ENCODE measurements at regions not wholly inside any gene's neighbourhood (a gene's known extent, or its start where the extent isn't known, plus 50 kb on each side); places are given as distances from the start of the nearest gene placed in this dataset.

- DNase-seq (ENCODE audit: low read depth), result no peak
Observed at GRCh38 chr22:27541836-27542235, 259.7 kb downstream of the MN1 start.

DNA sequence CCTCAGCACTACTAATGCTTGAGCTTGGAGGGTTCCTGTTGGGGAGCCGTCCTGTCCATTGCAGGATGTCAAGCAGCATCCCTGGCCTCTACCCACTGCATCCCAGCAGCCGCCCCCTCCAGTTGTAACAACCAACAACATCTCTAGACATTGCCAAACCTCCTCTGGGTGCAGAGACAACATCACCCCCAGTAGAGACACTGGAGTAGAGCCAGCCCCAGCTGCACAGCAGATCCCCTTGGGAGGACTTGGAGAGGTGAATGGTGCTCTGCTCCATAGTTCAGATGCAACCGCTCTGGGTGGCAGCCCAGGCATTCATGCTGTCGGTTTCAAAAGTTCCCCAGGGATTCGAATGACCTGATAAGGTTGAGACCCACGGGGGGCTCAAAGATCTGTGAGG is 259.0 kb downstream of the MN1 start:
- no peak for DNase-seq (ENCODE audit: low read depth)

DNA sequence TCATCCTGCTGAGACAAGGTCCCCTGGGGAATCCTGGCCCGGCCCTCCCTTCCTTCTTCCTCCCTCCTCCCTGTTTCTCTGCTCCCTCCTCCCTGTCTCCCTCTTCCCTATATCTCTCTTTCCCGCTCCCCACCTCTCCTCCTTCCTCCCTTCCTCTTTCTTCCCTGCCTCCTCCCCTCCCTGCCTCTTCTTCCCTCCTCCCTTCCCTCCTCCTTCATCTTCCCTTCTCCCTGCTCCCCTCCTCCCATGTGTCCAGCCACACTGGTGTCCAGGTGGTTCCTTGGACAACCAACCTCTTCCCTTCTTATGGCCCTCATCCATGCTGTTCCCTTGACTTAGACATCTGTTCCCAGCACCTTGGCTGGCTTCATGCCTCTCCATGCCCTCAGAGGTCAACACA is 258.1 kb downstream of the MN1 start:
- DNase-seq (ENCODE audit: low read depth), result no peak

DNA sequence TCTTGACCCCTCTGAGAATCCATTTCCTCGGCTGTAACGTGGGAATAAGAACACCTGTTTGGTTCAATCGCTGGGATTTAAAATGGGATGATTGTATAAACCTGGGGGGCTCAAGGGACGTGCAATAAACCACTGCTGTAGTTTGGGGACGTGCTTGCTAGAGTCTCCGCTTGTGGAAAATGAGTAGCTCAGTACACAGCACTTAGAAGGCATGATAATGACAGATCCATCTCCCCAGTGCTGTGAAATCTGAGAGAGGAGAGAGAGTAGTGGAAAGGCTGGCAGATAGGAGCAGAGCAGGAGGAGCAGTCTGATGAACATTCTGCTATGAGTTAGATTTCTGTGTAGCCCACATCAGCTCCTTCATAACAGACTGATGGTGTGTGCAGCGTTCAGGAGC is 256.5 kb downstream of the MN1 start:
- DNase-seq (ENCODE audit: low read depth), result no peak

DNA sequence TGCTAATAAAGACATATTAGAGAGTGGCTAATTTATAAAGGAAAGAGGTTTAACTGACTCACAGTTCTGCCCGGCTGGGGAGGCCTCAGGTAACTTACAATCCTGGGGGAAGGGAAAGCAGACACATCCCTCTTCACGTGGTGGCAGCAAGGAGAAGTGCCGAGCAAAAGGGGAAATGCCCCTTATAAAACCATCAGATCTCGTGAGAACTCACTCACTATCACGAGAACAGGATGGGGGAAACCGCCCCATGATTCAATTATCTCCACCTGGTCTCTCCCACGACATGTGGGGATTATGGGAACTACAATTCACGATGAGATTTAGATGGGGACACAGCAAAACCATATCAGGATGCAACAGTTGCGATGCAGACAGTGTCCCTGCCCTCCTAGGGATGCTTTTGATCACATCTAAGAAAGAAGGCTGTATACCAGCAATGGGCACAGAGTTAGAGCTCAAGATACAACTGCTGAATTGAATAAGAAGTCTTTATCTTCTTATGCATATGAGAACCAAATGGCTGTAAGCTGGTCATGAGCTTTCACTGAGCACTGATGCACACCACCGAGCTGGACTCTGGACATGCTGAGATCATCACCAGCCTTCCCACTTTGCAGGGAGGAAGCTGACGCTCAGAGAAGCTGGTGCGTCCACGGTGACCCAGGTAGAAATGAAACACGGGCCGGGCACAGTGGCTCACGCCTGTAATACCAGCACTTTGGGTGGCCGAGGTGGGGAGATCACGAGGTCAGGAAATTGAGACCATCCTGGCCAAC is 255.2 kb downstream of the MN1 start:
- no peak for DNase-seq (ENCODE audit: low read depth)

DNA sequence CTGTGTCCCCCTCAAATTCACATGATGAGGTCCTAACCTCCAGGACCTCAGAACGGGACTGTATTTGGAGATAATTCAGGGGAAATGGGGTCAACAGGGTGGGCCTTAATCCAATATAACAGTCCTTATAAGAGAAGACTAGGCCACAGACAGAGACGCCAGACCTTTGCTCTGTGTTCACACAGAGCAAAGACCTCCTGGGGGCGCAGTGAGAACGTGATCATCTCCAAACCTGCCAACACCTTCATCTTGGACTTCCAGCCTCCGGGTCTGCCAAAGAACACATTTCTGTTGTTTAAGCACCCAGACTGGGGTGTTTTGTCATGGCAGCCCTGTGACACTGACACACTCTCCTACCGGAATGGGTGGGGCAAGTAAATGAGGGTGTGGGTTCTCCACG is 250.2 kb downstream of the MN1 start:
- DNase-seq (ENCODE audit: low read depth), result no peak

DNA sequence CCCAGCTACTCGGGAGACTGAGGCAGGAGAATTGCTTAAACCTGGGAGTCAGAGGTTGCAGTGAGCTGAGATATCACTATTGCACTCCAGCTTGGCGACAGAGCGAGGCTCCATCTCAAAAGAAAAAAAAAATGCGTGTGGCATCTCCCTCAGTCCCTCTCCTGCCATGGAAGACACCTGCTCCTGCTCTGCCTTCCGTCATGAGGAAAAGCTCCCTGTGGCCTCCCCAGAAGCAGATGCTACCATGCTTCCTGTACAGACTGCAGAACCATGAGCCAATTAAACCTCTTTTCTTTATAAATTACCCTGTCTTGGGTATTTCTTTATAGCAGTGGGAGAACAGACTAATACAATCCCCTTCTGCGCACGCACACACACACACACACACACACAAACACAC is 249.4 kb downstream of the MN1 start:
- no peak for DNase-seq (ENCODE audit: low read depth)

DNA sequence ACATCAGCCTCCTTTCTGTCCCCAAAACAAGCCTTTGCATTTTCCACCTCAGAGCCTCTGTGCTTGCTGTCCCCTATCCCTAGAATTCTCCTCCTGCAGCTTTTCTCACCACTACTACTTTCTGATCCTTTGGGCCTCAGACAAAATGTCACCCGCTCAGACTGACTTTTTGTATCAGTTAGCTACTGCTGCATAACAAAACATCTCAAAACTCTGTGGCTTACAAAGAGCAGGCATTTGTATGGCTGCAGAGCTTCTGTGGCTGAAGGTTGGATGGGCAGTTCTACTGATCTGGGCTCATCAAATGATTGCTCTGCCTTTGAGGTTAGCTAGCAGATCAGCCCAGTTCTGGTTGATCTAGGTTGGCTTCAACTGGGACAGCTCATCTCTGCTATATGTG is 248.7 kb downstream of the MN1 start:
- no peak for DNase-seq (ENCODE audit: low read depth)

DNA sequence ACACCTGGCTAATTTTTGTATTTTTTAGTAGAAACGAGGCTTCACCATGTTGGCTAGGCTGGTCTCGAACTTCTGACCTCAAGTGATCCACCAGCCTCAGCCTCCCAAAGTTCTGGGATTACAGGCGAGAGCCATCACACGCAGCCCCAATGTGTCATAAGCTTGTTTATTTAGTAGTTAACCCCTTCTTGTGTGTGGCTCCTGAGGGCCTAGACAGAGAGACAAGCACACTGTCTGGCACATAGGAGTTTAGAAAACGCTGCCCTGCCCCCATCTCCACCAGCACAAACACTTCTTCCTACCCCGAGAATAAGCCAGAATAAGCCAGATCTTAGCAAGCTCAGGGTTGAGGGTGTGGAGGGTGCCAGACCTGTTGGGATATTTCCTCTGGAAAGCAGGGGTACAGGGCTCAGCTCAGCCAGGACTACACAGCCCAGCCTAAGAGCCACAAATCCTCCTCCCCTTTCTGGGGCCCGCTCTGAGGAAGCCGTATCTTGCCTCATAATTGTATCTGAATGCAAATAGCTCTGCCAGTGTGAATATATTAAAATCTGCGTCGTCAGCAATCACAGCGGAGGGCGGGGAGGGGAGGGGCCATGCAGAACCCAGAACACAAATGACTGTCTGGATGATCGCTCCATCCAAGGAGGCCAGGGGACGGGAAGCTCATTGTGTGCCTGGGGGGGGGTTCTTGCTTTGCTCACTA is 247.3 kb downstream of the MN1 start:
- DNase-seq (ENCODE audit: low read depth), result no peak

GRCh38 chr22:27554841-27555456 is 246.6 kb downstream of the MN1 start:
- DNase-seq (ENCODE audit: low read depth), result no peak

DNA sequence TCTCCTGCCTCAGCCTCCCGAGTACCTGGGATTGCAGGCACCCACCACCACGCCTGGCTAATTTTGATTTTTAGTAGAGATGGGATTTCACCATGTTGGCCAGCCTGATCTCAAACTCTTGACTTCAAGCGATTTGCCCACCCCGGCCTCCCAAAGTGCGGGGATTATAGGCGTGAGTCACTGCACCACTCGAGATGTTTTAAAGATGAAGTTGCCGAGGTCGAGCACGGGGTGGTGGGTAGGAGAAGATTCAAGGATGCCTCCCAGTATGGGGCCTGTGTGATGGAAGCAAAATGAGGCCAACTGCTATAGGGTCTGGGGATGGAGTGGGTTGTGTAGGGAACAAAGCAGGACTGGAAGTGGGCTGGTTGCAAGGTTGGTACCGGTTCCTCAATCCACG is 245.2 kb downstream of the MN1 start:
- DNase-seq (ENCODE audit: low read depth), result no peak

GRCh38 chr22:27557286-27558008 is 244.1 kb downstream of the MN1 start:
- no peak for DNase-seq (ENCODE audit: low read depth)

DNA sequence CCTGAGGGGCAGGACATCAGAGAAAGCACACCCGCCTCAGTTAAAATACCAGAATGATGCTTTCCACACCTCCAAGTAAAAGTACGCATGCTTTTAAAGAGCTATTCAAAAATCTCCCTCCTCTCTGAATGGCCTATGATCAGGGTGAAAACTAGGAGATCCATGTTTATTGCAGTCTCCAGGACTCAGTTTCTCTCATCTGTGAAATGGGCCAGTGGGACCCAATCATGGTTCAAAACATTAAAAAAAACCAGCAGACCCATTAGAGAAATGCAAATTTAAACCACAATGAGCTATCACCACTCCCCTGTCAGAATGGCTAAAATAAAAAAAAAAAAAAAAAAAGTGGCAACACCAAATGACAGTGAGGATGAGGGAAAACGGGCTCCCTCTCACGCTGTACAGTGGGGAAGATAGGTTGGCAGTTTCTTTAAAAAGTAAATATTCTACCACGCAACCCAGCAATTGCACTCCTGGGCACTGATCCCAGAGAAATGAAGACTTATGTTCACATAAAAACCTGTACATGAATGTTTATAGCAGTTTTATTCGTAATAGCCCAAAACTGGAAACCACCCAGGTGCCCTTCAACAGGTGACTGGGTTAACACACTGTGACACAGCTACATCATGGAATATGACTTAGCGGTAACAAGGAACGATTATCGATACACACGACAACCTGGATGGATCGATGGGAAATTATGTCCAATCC is 242.7 kb downstream of the MN1 start:
- no peak for DNase-seq (ENCODE audit: low read depth)

DNA sequence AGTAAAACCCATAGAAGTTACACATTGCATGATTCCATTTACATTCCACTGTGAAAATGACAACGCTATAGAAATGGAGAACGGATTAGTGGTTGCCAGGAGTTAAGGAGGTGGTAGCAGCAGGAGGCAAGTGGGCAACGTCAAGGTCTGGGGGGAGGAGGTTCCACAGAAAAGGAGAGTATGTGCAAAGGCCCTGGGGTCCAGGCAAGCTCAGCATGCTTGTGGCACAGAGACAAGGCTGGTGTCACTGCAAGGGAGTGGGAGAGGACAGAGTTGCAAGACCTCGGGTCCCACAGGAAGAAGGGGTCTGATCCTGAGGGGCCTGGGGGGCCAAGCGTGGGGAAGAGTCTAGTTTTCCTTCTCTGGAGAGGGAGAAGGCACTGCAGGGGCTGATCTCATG is 240.8 kb downstream of the MN1 start:
- DNase-seq (ENCODE audit: low read depth), result no peak

DNA sequence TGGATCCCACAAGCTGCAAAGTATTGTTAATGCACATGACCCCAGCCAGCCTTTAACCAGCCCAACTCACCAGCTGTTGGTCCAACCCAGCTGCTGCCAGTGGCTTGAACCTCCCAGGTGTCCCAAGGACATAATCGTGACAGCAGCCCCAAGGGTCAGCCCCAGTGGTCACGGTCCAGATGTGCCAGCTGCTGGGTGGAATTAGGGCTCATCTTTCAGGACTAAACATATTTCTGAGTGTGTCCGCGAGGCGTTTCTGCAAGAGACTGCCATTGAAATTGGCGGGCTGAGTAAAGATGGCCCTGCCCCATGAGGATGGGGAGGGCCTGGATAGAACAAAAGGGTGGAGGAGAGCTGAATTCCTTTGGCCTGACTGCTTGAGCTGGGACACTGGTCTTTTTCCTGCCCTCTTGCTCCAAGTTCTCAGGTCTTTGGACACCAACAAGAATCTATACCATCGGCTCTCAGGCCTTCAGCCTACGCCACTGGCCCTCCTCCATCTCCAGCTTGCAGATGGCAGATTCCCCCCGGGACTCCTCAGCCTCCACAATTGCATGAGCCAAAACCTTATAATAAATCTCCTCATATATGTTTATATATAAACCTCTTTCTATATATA is 240.2 kb downstream of the MN1 start:
- no peak for DNase-seq (ENCODE audit: low read depth)

GRCh38 chr22:27564806-27565205 is 236.8 kb downstream of the MN1 start:
- DNase-seq (ENCODE audit: low read depth), result no peak

GRCh38 chr22:27566602-27567001 is 235.0 kb downstream of the MN1 start:
- DNase-seq (ENCODE audit: low read depth), result no peak

- no peak for DNase-seq (ENCODE audit: low read depth)
Observed at GRCh38 chr22:27568265-27568664, 233.3 kb downstream of the MN1 start.

- DNase-seq (ENCODE audit: low read depth), result no peak
Observed at GRCh38 chr22:27571463-27572277, 229.9 kb downstream of the MN1 start.

DNA sequence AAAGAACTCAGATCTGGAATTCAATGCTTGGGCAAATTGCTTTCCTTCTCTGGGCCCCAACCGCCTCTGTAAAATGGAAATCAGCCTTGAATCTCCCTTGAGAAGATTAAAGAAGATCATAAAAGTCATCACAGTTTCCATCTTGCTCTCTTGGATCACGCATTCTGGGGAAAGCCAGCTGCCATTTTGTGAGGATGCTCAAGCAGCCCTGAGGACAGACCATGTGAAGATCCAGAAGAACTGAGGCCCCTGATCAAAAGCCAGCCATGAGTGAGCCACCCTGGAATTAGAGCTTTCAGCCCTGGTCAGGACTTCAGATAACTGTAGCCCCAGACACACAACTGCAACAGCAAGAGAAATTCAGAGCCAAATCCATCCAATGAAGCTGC is 229.3 kb downstream of the MN1 start:
- DNase-seq (ENCODE audit: low read depth), result no peak

Data from CMK (cell line).